D721Med (cell line): ENCODE measurements at regions not wholly inside any gene's neighbourhood (a gene's known extent, or its start where the extent isn't known, plus 50 kb on each side); places are given as distances from the start of the nearest gene placed in this dataset.

Experiments
- DNase-seq: peaks from one replicate; pipeline ENCODE4 v3.0.0; 2011; ENCODE audit warnings: low spot score; ENCODE audit not compliant: insufficient read length
- FAIRE-seq: peaks from 2 replicates; lab custom pipeline; 2011; peaks lifted over from hg19 to GRCh38; lab: Jason Lieb, UNC
- CTCF ChIP-seq: IDR thresholded peaks from 2 replicates; pipeline ENCODE4 v1.5.1; 2012; ENCODE audit warnings: mild to moderate bottlenecking, control low read depth; ENCODE audit not compliant: insufficient read depth; ENCODE audit errors: missing control alignments

DNA sequence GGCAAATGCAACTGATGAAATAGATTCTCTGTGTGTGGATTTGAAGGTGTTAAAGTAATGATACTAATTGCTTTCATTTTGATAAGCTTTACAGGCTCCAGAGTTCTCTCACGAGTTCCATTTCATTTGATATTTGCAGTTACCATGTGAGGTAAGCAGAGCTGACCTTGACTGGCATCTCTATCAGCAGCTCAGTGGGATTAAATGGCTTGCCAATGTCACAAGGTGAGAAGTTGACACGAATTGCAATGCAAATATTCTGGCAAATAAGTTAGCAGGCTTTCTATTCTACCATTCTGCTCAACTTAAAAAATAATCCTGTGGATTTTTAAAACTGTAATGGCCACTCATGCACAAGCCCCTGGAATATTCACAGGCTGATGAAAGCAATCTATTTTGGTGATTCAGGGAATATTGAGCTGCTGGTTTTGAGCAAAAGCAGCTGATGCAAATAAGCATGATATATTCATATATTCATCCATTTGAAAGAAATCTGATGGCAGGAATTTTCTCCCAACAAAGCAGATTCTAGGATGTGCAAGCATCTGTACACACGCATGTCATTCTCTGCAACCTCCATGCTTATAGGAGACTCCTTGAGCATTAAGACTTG, 64.5 kb upstream of the ANKRD1 start:
- no peak for TF ChIP-seq CTCF
- no peak for FAIRE-seq
- DNase-seq = no peak

GRCh38 chr10:90986136-90986760, 65.4 kb upstream of the ANKRD1 start:
- FAIRE-seq = no peak
- DNase-seq = no peak
- no peak for TF ChIP-seq CTCF

DNA sequence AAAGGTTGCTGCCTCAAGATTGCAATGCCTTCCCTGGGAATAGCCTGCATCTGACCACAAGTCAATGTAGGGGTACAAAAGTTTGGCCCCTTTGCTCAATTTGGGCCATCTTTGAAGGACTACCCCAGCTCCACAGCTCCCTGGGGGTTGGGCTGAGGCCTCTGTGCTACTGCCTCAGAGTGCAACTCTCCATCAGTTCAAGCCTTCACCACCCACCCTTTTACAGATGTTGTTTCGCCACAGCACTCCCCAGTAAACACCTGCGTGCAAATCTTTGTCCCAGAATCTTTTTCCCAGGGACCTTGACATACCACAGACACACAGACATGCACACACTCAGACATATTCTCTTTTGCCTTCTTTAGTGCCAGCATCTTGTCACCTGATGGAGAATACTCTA, 66.0 kb upstream of the ANKRD1 start:
- DNase-seq = no peak
- TF ChIP-seq CTCF = no peak
- no peak for FAIRE-seq

GRCh38 chr10:90987383-90987782, 66.5 kb upstream of the ANKRD1 start:
- no peak for TF ChIP-seq CTCF
- no peak for DNase-seq
- FAIRE-seq = no peak

- TF ChIP-seq CTCF = no peak
- no peak for FAIRE-seq
- no peak for DNase-seq
Measured at GRCh38 chr10:90988024-90988423, 67.1 kb upstream of the ANKRD1 start.

DNA sequence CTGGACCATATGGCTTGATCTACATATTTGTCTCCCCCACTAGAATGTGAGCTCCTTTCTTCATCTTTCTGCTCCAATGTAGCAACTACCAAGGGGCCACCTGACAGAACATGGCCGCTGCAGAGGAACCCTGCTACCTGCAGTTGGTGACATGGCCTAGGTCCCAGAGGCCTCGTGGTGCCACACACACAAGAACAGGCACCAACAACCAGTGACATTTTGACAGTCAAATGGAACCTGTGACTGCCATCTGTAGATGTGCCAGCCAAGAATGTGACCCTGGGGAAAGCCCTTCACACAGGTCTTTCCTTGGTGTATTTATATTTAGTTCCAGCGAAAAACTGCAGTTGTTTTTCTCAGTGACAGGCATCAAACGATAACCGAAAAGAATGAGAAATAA, 67.9 kb upstream of the ANKRD1 start:
- DNase-seq = no peak
- no peak for FAIRE-seq
- no peak for TF ChIP-seq CTCF

GRCh38 chr10:90989378-90989777, 68.5 kb upstream of the ANKRD1 start:
- FAIRE-seq (no peak), DNase-seq (no peak)
- TF ChIP-seq CTCF = no peak
